A673 (cell line): ENCODE measurements at regions not wholly inside any gene's neighbourhood (a gene's known extent, or its start where the extent isn't known, plus 50 kb on each side); places are given as distances from the start of the nearest gene placed in this dataset.

Experiments used
- EZH2 ChIP-seq: fragments of 200-600 bp; sonication (generic); IDR thresholded peaks from 2 replicates; pipeline ENCODE4 v1.6.1; 2017; ENCODE audit warnings: borderline replicate concordance, low read depth, mild to moderate bottlenecking, mixed read lengths, antibody characterized with exemption, low read length; ENCODE audit not compliant: poor library complexity, severe bottlenecking
- TF ChIP-seq, protein P1 (sequence below): fragments of 300-800, 200-600 bp; sonication (generic); conservative IDR thresholded peaks from 2 replicates; pipeline ENCODE4 v1.5.1; 2017; ENCODE audit warnings: low read depth, mild to moderate bottlenecking, antibody characterized with exemption, low read length, moderate library complexity, mixed read lengths

DNA sequence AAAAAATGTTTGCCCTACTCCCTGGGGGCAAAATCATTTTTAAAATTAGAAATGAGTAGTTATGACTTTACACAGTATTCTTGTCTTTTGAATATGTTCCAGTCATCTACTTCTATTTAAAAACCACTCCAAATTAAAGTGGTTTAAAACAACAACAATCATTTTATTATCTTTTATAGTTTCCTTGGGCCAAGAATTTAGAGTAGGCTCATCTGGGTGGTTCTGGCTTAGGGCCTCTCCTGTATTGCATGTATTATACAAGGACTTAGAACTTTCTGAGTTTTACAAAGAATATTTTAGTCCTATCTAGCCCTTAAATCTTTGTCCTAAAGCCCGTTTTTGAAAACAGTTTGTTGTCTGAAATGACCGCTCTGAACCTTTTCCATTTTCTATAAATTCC, 132.5 kb upstream of the INTU start:
- TF ChIP-seq, protein P1, sequence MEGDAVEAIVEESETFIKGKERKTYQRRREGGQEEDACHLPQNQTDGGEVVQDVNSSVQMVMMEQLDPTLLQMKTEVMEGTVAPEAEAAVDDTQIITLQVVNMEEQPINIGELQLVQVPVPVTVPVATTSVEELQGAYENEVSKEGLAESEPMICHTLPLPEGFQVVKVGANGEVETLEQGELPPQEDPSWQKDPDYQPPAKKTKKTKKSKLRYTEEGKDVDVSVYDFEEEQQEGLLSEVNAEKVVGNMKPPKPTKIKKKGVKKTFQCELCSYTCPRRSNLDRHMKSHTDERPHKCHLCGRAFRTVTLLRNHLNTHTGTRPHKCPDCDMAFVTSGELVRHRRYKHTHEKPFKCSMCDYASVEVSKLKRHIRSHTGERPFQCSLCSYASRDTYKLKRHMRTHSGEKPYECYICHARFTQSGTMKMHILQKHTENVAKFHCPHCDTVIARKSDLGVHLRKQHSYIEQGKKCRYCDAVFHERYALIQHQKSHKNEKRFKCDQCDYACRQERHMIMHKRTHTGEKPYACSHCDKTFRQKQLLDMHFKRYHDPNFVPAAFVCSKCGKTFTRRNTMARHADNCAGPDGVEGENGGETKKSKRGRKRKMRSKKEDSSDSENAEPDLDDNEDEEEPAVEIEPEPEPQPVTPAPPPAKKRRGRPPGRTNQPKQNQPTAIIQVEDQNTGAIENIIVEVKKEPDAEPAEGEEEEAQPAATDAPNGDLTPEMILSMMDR: no peak
- no peak for TF ChIP-seq EZH2
